NCI-H446 (cell line): ENCODE measurements at regions not wholly inside any gene's neighbourhood (a gene's known extent, or its start where the extent isn't known, plus 50 kb on each side); places are given as distances from the start of the nearest gene placed in this dataset.
"Not testable (repeated sequence)": the region's sequence is repeated elsewhere in the genome, so short reads cannot be mapped to it uniquely, and the experiment has no call there.

Experiments used
- DNase-seq, 2 experiments: peaks; one replicate each; lab custom pipeline; 2025; lab: John Stamatoyannopoulos, UW

GRCh38 chr5:26538226-26538625, 500.2 kb downstream of the CDH9 start:
- no peak for DNase-seq

GRCh38 chr5:26535215-26535614, 503.2 kb downstream of the CDH9 start:
- no peak for DNase-seq

- no peak for DNase-seq
Observed at GRCh38 chr5:26530305-26530704, 508.1 kb downstream of the CDH9 start.

- no peak for DNase-seq
Observed at GRCh38 chr5:26519245-26519644, 519.1 kb downstream of the CDH9 start.

GRCh38 chr5:26518065-26518464, 520.3 kb downstream of the CDH9 start:
- peak in 1 of 2 experiments; percentile 24 for DNase-seq

GRCh38 chr5:26498972-26499371, 539.4 kb downstream of the CDH9 start:
- DNase-seq: no peak

- no peak for DNase-seq
Observed at GRCh38 chr5:26495437-26495836, 542.9 kb downstream of the CDH9 start.

- no peak for DNase-seq
Observed at GRCh38 chr5:26492906-26493459, 545.4 kb downstream of the CDH9 start.

- DNase-seq: peak in 1 of 2 experiments; percentile 39
Observed at GRCh38 chr5:26487553-26487952, 550.8 kb downstream of the CDH9 start.

GRCh38 chr5:26486631-26487030, 551.8 kb downstream of the CDH9 start:
- DNase-seq: no peak

- not testable (repeated sequence) for DNase-seq
Observed at GRCh38 chr5:26485146-26485860, 553.1 kb downstream of the CDH9 start.

- DNase-seq: peak; percentile 54 to 81
Observed at GRCh38 chr5:26482810-26483375, 555.5 kb downstream of the CDH9 start.

GRCh38 chr5:26482076-26482809, 556.1 kb downstream of the CDH9 start:
- no peak for DNase-seq

- no peak for DNase-seq
Observed at GRCh38 chr5:26470439-26470838, 567.9 kb downstream of the CDH9 start.

- no peak for DNase-seq
Observed at GRCh38 chr5:26439121-26439520, 599.3 kb downstream of the CDH9 start.

GRCh38 chr5:26434688-26435087, 603.7 kb downstream of the CDH9 start:
- no peak for DNase-seq

- no peak for DNase-seq
Observed at GRCh38 chr5:26432386-26432785, 606.0 kb downstream of the CDH9 start.

GRCh38 chr5:26430323-26430722, 608.1 kb downstream of the CDH9 start:
- DNase-seq: no peak

GRCh38 chr5:26427281-26427680, 611.1 kb downstream of the CDH9 start:
- no peak for DNase-seq

- no peak for DNase-seq
Observed at GRCh38 chr5:26419987-26420386, 618.4 kb downstream of the CDH9 start.

GRCh38 chr5:26416911-26417310, 621.5 kb downstream of the CDH9 start:
- no peak for DNase-seq

- no peak for DNase-seq
Observed at GRCh38 chr5:26415987-26416779, 622.2 kb downstream of the CDH9 start.
